ENCODE measurements at regions not wholly inside any gene's neighbourhood (a gene's known extent, or its start where the extent isn't known, plus 50 kb on each side); places are given as distances from the start of the nearest gene placed in this dataset.

DNA sequence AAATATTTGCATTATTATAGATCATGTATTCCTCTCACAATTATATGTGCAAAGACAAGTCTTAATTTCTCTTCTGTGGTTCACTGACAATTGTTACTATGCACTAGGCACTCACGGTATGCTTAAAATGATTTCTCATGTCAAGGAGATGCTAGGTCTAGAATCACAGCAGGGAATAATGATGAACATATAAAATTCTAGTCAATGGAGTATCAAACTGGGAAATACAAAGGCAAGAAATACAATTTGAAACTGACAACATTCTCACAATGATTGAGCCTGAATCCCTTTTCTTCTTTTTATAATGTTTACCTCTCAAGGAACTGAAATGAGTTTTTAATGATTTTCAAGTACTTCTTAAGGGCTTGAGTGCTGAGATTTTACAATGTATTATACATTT, 302.3 kb upstream of the GRAMD2B start:
- Histone ChIP-seq H3K27me3 (ENCODE audit: control insufficient read depth in 4 of 4, insufficient read depth in 4 of 4, low read length in 3 of 4) (peaks cover 0 to 2% (median 0%) of the 10 kb centered on the region in 4 donors), H3K4me1 (ENCODE audit: control insufficient read depth in 4 of 4, insufficient read depth in 4 of 4, low read length in 3 of 4) (no peaks in the 10 kb centered on the region), H3K9ac (ENCODE audit: low read depth in 1 of 2, low read length in 2 of 2) (no peak overlapping the region), H3K36me3 (ENCODE audit: control insufficient read depth in 4 of 4, insufficient read depth in 3 of 4, low read depth in 1 of 4, low read length in 3 of 4) (no peaks in the 10 kb centered on the region), H3K9me3 (ENCODE audit: control insufficient read depth in 4 of 4, low read length in 3 of 4) (no peaks in the 10 kb centered on the region), H3K4me3 (ENCODE audit: low read depth in 1 of 3, low read length in 3 of 3) (no peak overlapping the region), H3K27ac (ENCODE audit: low read depth in 1 of 2, low read length in 2 of 2) (no peak overlapping the region)
- DNase-seq (ENCODE audit: low spot score), result no peak
- TF ChIP-seq FOXA2 (IDR thresholded peaks at IDR 0.05) (no peak), HNF4G (IDR thresholded peaks at IDR 0.05) (no peak), YY1 (IDR thresholded peaks at IDR 0.05) (no peak), ATF3 (IDR thresholded peaks at IDR 0.05) (no peak), TAF1 (conservative IDR thresholded peaks at IDR 0.05) (no peak)
- TF ChIP-seq, protein P1, sequence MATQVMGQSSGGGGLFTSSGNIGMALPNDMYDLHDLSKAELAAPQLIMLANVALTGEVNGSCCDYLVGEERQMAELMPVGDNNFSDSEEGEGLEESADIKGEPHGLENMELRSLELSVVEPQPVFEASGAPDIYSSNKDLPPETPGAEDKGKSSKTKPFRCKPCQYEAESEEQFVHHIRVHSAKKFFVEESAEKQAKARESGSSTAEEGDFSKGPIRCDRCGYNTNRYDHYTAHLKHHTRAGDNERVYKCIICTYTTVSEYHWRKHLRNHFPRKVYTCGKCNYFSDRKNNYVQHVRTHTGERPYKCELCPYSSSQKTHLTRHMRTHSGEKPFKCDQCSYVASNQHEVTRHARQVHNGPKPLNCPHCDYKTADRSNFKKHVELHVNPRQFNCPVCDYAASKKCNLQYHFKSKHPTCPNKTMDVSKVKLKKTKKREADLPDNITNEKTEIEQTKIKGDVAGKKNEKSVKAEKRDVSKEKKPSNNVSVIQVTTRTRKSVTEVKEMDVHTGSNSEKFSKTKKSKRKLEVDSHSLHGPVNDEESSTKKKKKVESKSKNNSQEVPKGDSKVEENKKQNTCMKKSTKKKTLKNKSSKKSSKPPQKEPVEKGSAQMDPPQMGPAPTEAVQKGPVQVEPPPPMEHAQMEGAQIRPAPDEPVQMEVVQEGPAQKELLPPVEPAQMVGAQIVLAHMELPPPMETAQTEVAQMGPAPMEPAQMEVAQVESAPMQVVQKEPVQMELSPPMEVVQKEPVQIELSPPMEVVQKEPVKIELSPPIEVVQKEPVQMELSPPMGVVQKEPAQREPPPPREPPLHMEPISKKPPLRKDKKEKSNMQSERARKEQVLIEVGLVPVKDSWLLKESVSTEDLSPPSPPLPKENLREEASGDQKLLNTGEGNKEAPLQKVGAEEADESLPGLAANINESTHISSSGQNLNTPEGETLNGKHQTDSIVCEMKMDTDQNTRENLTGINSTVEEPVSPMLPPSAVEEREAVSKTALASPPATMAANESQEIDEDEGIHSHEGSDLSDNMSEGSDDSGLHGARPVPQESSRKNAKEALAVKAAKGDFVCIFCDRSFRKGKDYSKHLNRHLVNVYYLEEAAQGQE (IDR thresholded peaks at IDR 0.05), result no peak
- TF ChIP-seq, protein P2, sequence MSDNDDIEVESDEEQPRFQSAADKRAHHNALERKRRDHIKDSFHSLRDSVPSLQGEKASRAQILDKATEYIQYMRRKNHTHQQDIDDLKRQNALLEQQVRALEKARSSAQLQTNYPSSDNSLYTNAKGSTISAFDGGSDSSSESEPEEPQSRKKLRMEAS (IDR thresholded peaks at IDR 0.05), result no peak
- 91% methylated on average over 1 of the region's 1 CpG for WGBS

- H3K9me3 ChIP-seq (ENCODE audit: control insufficient read depth in 4 of 4, low read length in 3 of 4), result no peaks in the 10 kb centered on the region
- no peak overlapping the region for H3K4me3 ChIP-seq (ENCODE audit: low read depth in 1 of 3, low read length in 3 of 3)
- no peaks in the 10 kb centered on the region for H3K36me3 ChIP-seq (ENCODE audit: control insufficient read depth in 4 of 4, insufficient read depth in 3 of 4, low read depth in 1 of 4, low read length in 3 of 4)
- H3K27me3 ChIP-seq (ENCODE audit: control insufficient read depth in 4 of 4, insufficient read depth in 4 of 4, low read length in 3 of 4), result peaks cover 0 to 2% (median 0%) of the 10 kb centered on the region in 4 donors
- DNase-seq (ENCODE audit: low spot score), result no peak
- 66% methylated on average over 4 of the region's 4 CpGs for WGBS
- H3K4me1 ChIP-seq (ENCODE audit: control insufficient read depth in 4 of 4, insufficient read depth in 4 of 4, low read length in 3 of 4), result no peaks in the 10 kb centered on the region
- H3K27ac ChIP-seq (ENCODE audit: low read depth in 1 of 2, low read length in 2 of 2), result no peak overlapping the region
- no peak for TF ChIP-seq HNF4A (conservative IDR thresholded peaks at IDR 0.05)
- TF ChIP-seq RXRA (IDR thresholded peaks at IDR 0.05), result no peak
- no peak for TF ChIP-seq EGR1 (IDR thresholded peaks at IDR 0.05; ENCODE audit: low read depth in 2 of 2)
- TF ChIP-seq ATF3 (IDR thresholded peaks at IDR 0.05), result no peak
- no peak for TF ChIP-seq CTCF (IDR thresholded peaks at IDR 0.05; ENCODE audit: low read depth, low read length, missing input control)
- TF ChIP-seq SP1 (IDR thresholded peaks at IDR 0.05), result no peak
- no peak for TF ChIP-seq JUND (IDR thresholded peaks at IDR 0.05)
- TF ChIP-seq FOXA1 (IDR thresholded peaks at IDR 0.05), result no peak
- TF ChIP-seq YY1 (IDR thresholded peaks at IDR 0.05), result no peak
- no peak for TF ChIP-seq GABPA (IDR thresholded peaks at IDR 0.05 in 1 of 2, conservative IDR thresholded peaks at IDR 0.05 in 1 of 2)
- TF ChIP-seq TAF1 (conservative IDR thresholded peaks at IDR 0.05), result no peak
- TF ChIP-seq RAD21 (IDR thresholded peaks at IDR 0.05), result no peak
- TF ChIP-seq, protein P1 (IDR thresholded peaks at IDR 0.05), result no peak
- no peak for TF ChIP-seq FOXA2 (IDR thresholded peaks at IDR 0.05)
- H3K9ac ChIP-seq (ENCODE audit: low read depth in 1 of 2, low read length in 2 of 2), result no peak overlapping the region
These were observed 300.3 kb upstream of the GRAMD2B start for GRCh38 chr5:126122942-126123341.

Data from liver (tissue), 8 donors.